ENCODE measurements at regions not wholly inside any gene's neighbourhood (a gene's known extent, or its start where the extent isn't known, plus 50 kb on each side); places are given as distances from the start of the nearest gene placed in this dataset.

DNA sequence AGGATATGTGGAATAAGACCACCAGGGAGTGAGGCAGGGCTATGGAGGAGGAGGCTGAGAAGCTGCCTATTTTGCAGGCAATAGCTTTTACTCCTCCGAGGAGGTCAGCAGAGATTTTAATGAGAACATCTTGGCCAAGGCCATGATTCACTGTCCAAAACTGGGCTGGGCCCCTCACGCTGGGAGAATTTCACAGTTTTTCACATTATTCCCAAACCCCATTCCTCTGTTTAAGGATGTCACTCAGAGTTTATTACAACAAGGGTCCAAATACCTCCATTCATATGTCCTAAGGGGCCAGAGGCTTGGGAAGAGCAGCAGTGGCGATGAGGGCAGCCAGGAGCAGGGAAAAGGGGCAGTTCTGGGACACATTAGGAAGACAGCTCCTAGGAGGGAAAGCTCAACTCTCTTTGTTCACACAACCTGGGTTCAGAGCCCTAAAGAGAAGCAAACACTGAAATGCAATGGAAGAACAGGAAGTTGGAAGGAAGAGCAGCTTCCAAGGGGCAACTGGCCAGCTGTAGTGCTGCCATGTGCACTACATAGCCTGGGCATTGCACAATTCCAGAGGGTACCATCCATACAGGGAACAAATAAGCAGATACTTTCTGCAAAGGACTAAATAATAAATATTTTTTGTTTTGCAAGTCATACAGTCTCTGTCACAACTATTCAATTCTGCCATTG, 283.2 kb downstream of the NUAK1 start:
- no peak for DNase-seq (ENCODE audit: low read depth)
- H3K4me3 ChIP-seq (ENCODE audit: low read depth, low read length), result no peak overlapping the region
- TF ChIP-seq, protein P1, sequence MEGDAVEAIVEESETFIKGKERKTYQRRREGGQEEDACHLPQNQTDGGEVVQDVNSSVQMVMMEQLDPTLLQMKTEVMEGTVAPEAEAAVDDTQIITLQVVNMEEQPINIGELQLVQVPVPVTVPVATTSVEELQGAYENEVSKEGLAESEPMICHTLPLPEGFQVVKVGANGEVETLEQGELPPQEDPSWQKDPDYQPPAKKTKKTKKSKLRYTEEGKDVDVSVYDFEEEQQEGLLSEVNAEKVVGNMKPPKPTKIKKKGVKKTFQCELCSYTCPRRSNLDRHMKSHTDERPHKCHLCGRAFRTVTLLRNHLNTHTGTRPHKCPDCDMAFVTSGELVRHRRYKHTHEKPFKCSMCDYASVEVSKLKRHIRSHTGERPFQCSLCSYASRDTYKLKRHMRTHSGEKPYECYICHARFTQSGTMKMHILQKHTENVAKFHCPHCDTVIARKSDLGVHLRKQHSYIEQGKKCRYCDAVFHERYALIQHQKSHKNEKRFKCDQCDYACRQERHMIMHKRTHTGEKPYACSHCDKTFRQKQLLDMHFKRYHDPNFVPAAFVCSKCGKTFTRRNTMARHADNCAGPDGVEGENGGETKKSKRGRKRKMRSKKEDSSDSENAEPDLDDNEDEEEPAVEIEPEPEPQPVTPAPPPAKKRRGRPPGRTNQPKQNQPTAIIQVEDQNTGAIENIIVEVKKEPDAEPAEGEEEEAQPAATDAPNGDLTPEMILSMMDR (IDR thresholded peaks at IDR 0.05; ENCODE audit: insufficient read depth, low read depth, low read length), result no peak
- POLR2A ChIA-PET, result no interaction called here
- no peaks in the 10 kb centered on the region for H3K36me3 ChIP-seq (ENCODE audit: control insufficient read depth, insufficient read depth, low read length)
- CTCF ChIA-PET, result interaction anchor here (1.8 kb wide), 1 partner anchor 10 kb away, joined by 4 read pairs; no protein-coding TSS in a partner anchor
- H3K27me3 ChIP-seq (ENCODE audit: control insufficient read depth, insufficient read depth, low read length), result no peaks in the 10 kb centered on the region

DNA sequence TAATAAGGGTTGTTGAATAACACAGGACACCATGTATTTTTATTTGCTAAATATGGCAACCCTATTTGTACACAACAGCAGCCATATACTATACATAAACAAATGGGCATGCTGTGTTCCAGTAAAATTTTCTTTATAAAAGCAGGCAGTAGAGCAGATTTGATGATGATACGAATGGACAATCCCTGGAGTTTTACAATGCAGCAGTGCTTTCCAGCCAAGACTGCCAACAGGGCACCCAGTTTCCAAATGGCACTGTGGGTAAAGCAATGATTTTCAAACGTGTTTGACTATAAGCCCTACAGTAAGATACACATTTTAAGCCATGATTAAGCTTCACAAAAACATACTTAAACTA, 282.7 kb downstream of the NUAK1 start:
- ChIA-PET POLR2A (no interaction called here), CTCF (interaction anchor here (1.3 to 1.8 kb wide), 2 partner anchors 9 to 436 kb away, joined by 3 to 4 read pairs; no protein-coding TSS in a partner anchor)
- TF ChIP-seq, protein P1 (IDR thresholded peaks at IDR 0.05; ENCODE audit: insufficient read depth, low read depth, low read length), result no peak
- no peaks in the 10 kb centered on the region for H3K27me3 ChIP-seq (ENCODE audit: control insufficient read depth, insufficient read depth, low read length)
- H3K36me3 ChIP-seq (ENCODE audit: control insufficient read depth, insufficient read depth, low read length), result no peaks in the 10 kb centered on the region
- DNase-seq (ENCODE audit: low read depth), result no peak
- H3K4me3 ChIP-seq (ENCODE audit: low read depth, low read length), result no peak overlapping the region

DNA sequence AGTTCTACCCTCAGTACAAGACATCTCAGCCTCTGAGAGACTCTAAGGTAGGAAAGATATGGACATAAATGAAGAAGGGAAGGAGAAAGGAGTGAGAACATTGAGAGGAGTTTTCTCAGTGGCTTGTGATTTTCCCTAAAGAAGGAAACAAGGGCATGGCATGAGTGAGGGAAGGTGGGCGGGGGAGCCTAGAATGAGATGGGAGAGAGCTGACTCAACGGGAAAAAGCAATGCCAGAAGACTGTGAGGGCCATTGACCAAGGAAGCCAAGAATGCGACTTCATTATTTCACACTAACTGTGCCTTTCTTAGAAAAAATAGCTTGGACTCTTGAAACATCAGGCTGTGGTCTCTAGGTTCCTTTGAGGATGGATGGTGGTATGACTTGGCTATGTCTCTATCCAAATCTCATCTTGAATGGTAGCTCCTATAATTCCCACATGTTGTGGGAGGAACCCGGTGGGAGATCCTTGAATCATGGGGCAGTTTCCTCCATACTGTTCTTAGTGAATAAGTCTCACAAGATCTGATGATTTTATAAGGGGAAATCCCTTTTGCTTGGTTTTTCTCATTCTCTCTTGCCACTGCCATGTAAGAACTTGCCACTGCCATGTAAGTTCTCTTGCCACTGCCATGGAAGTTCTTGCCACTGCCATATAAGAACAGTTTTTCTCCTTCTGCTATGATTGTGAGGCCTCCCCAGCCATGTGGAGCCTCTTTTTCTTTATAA, 279.6 kb downstream of the NUAK1 start:
- DNase-seq (ENCODE audit: low read depth), result no peak
- H3K4me3 ChIP-seq (ENCODE audit: low read depth, low read length), result no peak overlapping the region
- ChIA-PET POLR2A (no interaction called here), CTCF (no interaction called here)
- TF ChIP-seq, protein P1 (IDR thresholded peaks at IDR 0.05; ENCODE audit: insufficient read depth, low read depth, low read length), result no peak
- H3K36me3 ChIP-seq (ENCODE audit: control insufficient read depth, insufficient read depth, low read length), result no peaks in the 10 kb centered on the region
- H3K27me3 ChIP-seq (ENCODE audit: control insufficient read depth, insufficient read depth, low read length), result no peaks in the 10 kb centered on the region

DNA sequence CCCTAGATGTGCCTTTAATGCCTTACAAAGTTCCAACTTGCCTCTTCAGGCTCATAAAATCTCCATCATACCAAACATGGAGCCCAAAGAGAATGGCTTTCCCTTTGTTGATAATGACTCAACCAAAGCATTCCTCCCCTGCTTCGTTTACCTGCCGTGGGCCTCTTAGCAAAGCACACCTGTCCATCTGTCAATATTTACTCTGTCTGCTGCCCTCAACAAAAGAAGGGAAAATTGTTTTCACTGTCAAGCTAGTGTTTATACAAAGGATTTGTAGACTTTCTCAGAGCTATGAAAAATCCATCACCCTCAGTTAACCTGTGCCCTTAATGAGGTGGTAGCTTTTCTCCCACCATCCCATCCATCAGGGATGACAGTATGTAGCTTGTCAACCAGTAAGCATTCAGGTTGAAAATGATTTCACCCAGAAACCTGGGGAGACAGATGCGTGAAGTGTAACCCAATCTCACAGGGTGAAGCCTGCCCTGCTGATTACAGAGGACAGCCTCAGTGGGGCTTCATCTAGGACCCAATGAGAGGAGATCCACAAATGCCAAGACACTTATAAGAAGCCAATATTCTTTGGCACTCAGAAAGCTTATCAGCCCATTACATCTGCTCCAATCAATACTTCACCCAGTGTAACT, 278.1 kb downstream of the NUAK1 start:
- Histone ChIP-seq H3K4me3 (ENCODE audit: low read depth, low read length) (no peak overlapping the region), H3K27me3 (ENCODE audit: control insufficient read depth, insufficient read depth, low read length) (no peaks in the 10 kb centered on the region), H3K36me3 (ENCODE audit: control insufficient read depth, insufficient read depth, low read length) (no peaks in the 10 kb centered on the region)
- TF ChIP-seq, protein P1 (IDR thresholded peaks at IDR 0.05; ENCODE audit: insufficient read depth, low read depth, low read length), result no peak
- DNase-seq (ENCODE audit: low read depth), result no peak
- ChIA-PET POLR2A (no interaction called here), CTCF (no interaction called here)

DNA sequence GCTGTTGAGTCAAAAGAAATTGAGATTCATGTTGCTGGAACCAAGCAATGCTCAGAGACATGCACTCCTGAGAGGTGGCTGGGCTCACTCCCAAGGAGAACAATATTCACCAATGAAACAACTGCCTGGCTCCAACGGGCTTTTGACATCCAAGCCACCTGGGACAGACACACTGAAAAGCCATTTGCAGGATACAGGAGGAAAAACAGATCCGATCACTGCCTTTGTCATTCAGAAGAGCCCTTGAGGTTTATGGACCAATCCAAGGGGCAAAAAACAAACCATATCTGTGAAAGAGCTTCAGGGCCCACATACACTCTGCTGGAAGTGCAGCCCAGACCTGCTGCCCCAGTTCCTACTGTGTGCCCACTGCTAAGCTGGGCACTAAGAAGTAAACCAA, 277.5 kb downstream of the NUAK1 start:
- ChIA-PET POLR2A (no interaction called here), CTCF (no interaction called here)
- H3K36me3 ChIP-seq (ENCODE audit: control insufficient read depth, insufficient read depth, low read length), result no peaks in the 10 kb centered on the region
- DNase-seq (ENCODE audit: low read depth), result no peak
- TF ChIP-seq, protein P1 (IDR thresholded peaks at IDR 0.05; ENCODE audit: insufficient read depth, low read depth, low read length), result no peak
- H3K4me3 ChIP-seq (ENCODE audit: low read depth, low read length), result no peak overlapping the region
- no peaks in the 10 kb centered on the region for H3K27me3 ChIP-seq (ENCODE audit: control insufficient read depth, insufficient read depth, low read length)
